Kidney epithelial cell (primary cell): ENCODE measurements at regions not wholly inside any gene's neighbourhood (a gene's known extent, or its start where the extent isn't known, plus 50 kb on each side); places are given as distances from the start of the nearest gene placed in this dataset.

Source experiments
- DNase-seq: peaks from one replicate; pipeline ENCODE4 v3.0.0-alpha.2; 2010; ENCODE audit warnings: low read depth
- H3K27me3 ChIP-seq: 2 replicates; pipeline ENCODE4 v1.6.0; 2011; ENCODE audit warnings: low read length; ENCODE audit not compliant: control insufficient read depth, insufficient read depth
- H3K36me3 ChIP-seq: 2 replicates; pipeline ENCODE4 v1.5.1; 2011; ENCODE audit warnings: low read length; ENCODE audit not compliant: control insufficient read depth, insufficient read depth
- H3K4me3 ChIP-seq: 2 replicates; pipeline ENCODE4 v1.5.1; 2011; ENCODE audit warnings: low read depth, mild to moderate bottlenecking, control low read depth, low read length
- TF ChIP-seq, protein P1 (sequence below): IDR thresholded peaks from 2 replicates; pipeline ENCODE4 v1.5.1; 2011; ENCODE audit warnings: mild to moderate bottlenecking, moderate library complexity, low read length, control low read depth, inconsistent platforms; ENCODE audit not compliant: insufficient read depth, poor library complexity, severe bottlenecking

DNA sequence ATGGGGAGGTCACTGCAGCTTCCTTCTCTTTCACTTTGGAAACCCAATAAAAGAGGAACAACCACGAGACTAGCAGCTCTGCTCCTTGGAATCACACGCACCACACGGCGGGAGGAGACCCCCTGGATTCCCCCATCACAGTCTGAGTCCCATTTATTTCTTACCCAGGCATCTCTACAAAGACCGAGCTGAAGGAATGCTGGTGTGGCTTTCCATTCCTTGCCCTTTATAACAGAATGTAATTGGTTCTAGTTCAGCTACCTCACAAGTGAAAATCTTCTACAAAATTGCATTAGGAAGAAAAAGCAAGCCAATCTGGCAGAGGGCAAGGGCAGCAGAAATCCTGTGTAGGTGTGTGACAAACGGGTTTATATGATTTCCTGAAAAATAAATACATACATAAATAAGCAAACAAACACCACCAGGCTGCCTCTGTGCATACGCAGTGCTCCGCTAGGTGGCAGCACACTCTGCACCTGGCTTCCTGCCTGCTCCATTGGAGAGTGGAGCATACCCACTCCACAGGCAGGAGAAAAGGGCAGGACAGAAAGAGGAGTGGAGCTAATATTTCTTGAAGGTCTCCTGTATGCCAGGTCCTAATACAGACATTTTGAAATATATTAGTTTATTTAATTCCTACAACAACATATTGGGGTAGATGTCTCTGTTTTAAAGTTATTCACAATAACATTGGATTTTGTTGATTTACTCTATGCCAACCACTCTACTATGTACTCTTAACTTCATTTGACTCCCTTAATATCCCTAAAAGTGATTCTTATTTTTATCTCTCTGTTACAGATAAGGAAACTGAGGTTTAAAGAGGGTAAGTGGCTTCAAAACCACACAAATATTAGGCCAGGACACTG is 673.1 kb downstream of the KCNA4 start:
- TF ChIP-seq, protein P1, sequence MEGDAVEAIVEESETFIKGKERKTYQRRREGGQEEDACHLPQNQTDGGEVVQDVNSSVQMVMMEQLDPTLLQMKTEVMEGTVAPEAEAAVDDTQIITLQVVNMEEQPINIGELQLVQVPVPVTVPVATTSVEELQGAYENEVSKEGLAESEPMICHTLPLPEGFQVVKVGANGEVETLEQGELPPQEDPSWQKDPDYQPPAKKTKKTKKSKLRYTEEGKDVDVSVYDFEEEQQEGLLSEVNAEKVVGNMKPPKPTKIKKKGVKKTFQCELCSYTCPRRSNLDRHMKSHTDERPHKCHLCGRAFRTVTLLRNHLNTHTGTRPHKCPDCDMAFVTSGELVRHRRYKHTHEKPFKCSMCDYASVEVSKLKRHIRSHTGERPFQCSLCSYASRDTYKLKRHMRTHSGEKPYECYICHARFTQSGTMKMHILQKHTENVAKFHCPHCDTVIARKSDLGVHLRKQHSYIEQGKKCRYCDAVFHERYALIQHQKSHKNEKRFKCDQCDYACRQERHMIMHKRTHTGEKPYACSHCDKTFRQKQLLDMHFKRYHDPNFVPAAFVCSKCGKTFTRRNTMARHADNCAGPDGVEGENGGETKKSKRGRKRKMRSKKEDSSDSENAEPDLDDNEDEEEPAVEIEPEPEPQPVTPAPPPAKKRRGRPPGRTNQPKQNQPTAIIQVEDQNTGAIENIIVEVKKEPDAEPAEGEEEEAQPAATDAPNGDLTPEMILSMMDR: peak; percentile 96
- no peaks in the 10 kb centered on the region for H3K36me3 ChIP-seq
- H3K4me3 ChIP-seq: no peak overlapping the region
- no peak for DNase-seq
- H3K27me3 ChIP-seq: no peaks in the 10 kb centered on the region

DNA sequence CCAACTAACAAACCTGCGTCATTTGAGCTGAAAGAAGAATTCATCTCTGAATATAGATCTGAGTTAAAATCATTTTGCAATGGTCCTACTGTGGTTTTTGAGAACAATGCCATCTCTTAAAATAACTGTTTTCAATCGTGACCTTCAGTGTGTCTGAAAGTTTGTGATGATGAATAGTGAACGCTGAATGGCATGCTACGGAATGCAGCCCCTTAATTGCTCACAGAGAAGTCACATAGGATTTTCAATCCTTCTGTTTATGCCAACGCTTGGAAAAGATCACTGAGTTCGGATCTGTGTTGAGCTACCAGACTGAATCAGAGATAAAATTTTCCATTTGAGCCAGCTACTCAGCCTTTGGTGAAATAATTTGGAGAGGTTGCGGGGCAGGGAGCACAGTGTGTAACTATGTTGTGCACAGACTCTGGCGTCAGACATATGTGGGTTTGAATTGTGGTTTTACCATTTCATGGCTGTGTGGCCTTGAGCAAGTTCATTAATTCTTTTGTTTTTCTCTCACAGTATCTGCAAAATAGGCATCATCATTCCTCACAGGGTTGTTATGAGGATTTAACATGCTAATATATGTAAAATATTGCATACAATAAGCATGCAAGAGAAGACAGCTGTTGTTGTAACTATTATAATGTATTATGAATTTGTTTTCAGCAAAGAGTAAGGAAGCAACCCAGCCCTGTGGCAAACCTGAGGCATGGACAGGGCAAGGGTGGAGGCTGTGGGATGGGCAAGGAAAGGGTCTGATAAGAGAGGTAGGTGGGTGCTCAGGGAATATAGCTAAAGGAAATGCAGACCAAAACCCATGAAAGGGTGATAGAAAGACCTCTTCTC is 679.9 kb downstream of the KCNA4 start:
- Histone ChIP-seq H3K36me3 (no peaks in the 10 kb centered on the region), H3K4me3 (no peak overlapping the region), H3K27me3 (no peaks in the 10 kb centered on the region)
- TF ChIP-seq, protein P1: no peak
- DNase-seq: no peak

DNA sequence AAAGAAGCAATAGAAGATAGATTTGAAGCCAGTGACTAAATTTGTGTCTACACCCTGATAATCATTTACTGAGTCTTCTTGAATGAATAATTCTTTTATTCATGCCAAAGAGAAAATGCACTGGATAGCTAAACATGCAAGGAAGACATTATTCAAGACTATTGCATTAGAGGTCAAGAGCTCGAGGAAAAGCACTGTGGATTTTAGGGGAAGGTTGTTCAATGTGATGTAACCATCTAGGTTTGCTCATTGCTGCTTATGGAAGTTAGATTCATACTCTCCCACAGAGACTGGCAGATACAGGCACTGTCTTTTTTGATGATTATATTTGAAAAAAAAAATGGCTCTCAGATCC is 682.1 kb downstream of the KCNA4 start:
- Histone ChIP-seq H3K36me3 (no peaks in the 10 kb centered on the region), H3K4me3 (no peak overlapping the region), H3K27me3 (no peaks in the 10 kb centered on the region)
- TF ChIP-seq, protein P1: no peak
- no peak for DNase-seq

DNA sequence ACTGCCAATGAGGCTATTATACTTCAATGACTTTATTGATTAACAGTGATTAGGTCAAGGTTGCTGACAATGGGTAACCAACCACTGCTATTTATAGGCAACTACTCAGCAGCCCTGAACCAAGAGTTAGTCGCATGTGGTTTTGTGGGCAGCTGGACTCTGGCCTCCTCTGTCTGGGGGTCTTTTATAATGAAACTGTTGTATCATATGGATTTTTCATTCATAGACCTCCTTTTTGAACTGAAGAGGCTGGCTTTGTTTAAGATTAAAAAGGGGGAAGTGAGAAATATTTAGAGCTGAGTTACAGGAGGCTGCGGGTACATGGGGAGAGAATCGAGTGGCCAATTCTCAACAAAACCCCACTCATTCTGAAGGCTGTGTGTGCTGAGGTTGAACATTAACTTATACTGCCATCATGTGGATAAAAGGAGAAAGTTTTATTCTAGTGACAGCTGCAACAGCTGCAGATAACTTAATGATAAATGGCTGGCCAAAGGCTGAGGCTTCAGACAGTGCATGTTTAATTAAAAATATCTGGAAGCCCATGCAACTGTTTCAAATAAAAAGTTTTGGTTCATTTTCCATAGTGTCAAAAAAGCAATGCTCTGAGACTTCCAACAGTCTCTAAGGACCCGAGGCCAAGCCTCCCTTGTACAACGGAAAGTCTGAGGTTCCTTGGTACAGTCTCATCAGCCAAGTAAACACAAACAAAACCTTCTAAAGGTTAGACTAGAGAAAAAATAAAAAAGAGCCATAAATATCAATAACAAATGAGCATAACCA is 682.6 kb downstream of the KCNA4 start:
- H3K36me3 ChIP-seq: no peaks in the 10 kb centered on the region
- TF ChIP-seq, protein P1: peak; percentile 40
- no peak for DNase-seq
- H3K27me3 ChIP-seq: no peaks in the 10 kb centered on the region
- H3K4me3 ChIP-seq: no peak overlapping the region

DNA sequence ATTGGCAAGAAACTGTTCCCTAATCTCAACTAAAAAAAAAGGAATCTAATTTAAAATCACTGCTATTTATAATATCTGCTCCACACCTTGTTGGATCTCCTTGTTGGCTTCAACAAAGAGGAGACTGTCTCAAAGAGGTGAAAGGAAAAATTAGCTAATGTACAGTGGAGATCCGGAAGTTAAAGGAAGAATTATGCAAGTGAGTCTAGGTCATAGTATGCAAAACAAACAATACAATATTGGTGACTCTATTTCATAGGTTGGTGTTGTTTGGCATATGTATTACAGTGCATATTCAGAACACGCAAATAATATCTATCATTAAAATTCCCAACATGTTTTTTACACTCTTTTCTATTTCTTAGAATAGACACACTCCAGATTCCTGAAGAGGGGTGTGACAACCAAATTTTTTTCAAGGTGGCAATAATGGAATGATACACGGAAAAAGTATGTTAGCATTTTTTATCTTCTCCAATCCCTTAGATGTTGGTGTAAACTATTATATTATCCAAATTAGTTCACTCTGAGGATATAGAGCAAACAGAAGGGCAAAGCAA is 685.3 kb downstream of the KCNA4 start:
- H3K4me3 ChIP-seq: no peak overlapping the region
- DNase-seq: no peak
- no peaks in the 10 kb centered on the region for H3K36me3 ChIP-seq
- no peaks in the 10 kb centered on the region for H3K27me3 ChIP-seq
- TF ChIP-seq, protein P1: no peak
